SK-N-SH (cell line): ENCODE measurements at regions not wholly inside any gene's neighbourhood (a gene's known extent, or its start where the extent isn't known, plus 50 kb on each side); places are given as distances from the start of the nearest gene placed in this dataset.

Experiments used
- CTCF ChIA-PET: fragments of 300-600, 350-600 bp; formaldehyde crosslinking; extraction: SDS; loops from one replicate; lab custom pipeline; 2021; lab: Yijun Ruan, JAX
- POLR2A ChIA-PET: fragments of 350-600 bp; sonication (Branson Sonifier 250); formaldehyde crosslinking; extraction: SDS; loops from one replicate; lab custom pipeline; 2020; ENCODE audit warnings: antibody characterized with exemption, inconsistent platforms; lab: Yijun Ruan, JAX
- DNase-seq: peaks from one replicate; pipeline ENCODE4 v3.0.0; 2012
- H2AFZ ChIP-seq: fragments of 200-600 bp; sonication (generic); 2 replicates; pipeline ENCODE4 v1.8.1; 2016; ENCODE audit warnings: antibody characterized with exemption, mild to moderate bottlenecking, low read depth
- H3F3A ChIP-seq: fragments of 200-600 bp; sonication (generic); replicated peaks from 2 replicates; pipeline ENCODE3; 2016; ENCODE audit warnings: antibody characterized with exemption, mild to moderate bottlenecking; ENCODE audit not compliant: insufficient read depth
- H3K27ac ChIP-seq, 2 experiments: fragments of 200-500 bp in 1 of 2; fragments of 200-600 bp in 1 of 2; sonication (Bioruptor generic) in 1 of 2; sonication (generic), shearing (Covaris generic) in 1 of 2; 2 replicates each; pipeline versions ENCODE4 v1.5.1 to v1.6.1; 2014 to 2016; ENCODE audit warnings: low read depth in 2 of 2, inconsistent platforms in 1 of 2, low read length in 1 of 2, mild to moderate bottlenecking in 1 of 2, mixed read lengths in 1 of 2
- H3K27me3 ChIP-seq: fragments of 200-600 bp; sonication (generic), shearing (Covaris generic); 2 replicates; pipeline ENCODE4 v1.6.1; 2016; ENCODE audit warnings: mixed run types; ENCODE audit not compliant: insufficient read depth
- H3K36me3 ChIP-seq, 2 experiments: fragments of 200-500 bp in 1 of 2; fragments of 200-600 bp in 1 of 2; sonication (Bioruptor generic) in 1 of 2; sonication (generic) in 1 of 2; replicated peaks in 1 of 2; 2 replicates each; pipeline versions ENCODE3 to v1.5.1; 2014 to 2016; ENCODE audit warnings: low read length in 1 of 2, mild to moderate bottlenecking in 1 of 2; ENCODE audit not compliant: insufficient read depth in 2 of 2, control insufficient read depth in 1 of 2
- H3K4me1 ChIP-seq, 2 experiments: fragments of 200-500 bp in 1 of 2; fragments of 200-600 bp in 1 of 2; sonication (Bioruptor generic) in 1 of 2; sonication (generic), shearing (Covaris generic) in 1 of 2; 2 replicates each; pipeline versions ENCODE4 v1.5.1 to v1.6.1; 2014 to 2016; ENCODE audit warnings: low read depth in 1 of 2, low read length in 1 of 2, mixed run types in 1 of 2; ENCODE audit not compliant: insufficient read depth in 2 of 2, control insufficient read depth in 1 of 2
- H3K4me2 ChIP-seq: fragments of 200-600 bp; sonication (generic), shearing (Covaris generic); 2 replicates; pipeline ENCODE4 v1.6.1; 2017; ENCODE audit warnings: mixed run types
- H3K4me3 ChIP-seq, 2 experiments: fragments of 200-500 bp in 1 of 2; fragments of 200-600 bp in 1 of 2; sonication (Bioruptor generic) in 1 of 2; sonication (generic), shearing (Covaris generic) in 1 of 2; 2 replicates each; pipeline versions ENCODE4 v1.5.1 to v1.8.1; 2014 to 2016; ENCODE audit warnings: low read depth in 2 of 2, inconsistent platforms in 1 of 2, low read length in 1 of 2, mild to moderate bottlenecking in 1 of 2, mixed read lengths in 1 of 2, moderate library complexity in 1 of 2
- H3K79me2 ChIP-seq: fragments of 200-600 bp; sonication (generic); 2 replicates; pipeline ENCODE4 v1.8.1; 2017; ENCODE audit warnings: mild to moderate bottlenecking; ENCODE audit not compliant: insufficient read depth
- H3K9ac ChIP-seq: fragments of 200-600 bp; sonication (generic); 2 replicates; pipeline ENCODE4 v1.6.1; 2017; ENCODE audit warnings: mixed run types
- H3K9me2 ChIP-seq: fragments of 200-600 bp; sonication (generic); 2 replicates; pipeline ENCODE4 v1.6.1; 2017; ENCODE audit warnings: mixed run types
- H3K9me3 ChIP-seq: fragments of 200-600 bp; sonication (generic); 2 replicates; pipeline ENCODE4 v1.6.1; 2017; ENCODE audit warnings: mixed run types, mild to moderate bottlenecking, moderate library complexity
- H4K20me1 ChIP-seq: fragments of 200-600 bp; sonication (generic); 2 replicates; pipeline ENCODE4 v1.6.1; 2017; ENCODE audit warnings: mild to moderate bottlenecking, mixed run types; ENCODE audit not compliant: insufficient read depth
- ELF1 ChIP-seq: IDR thresholded peaks from 2 replicates; pipeline ENCODE4 v1.4.0; 2012
- EZH2phosphoT487 ChIP-seq: fragments of 200-600 bp; sonication (generic); IDR thresholded peaks from 2 replicates; pipeline ENCODE4 v1.6.1; 2017; ENCODE audit warnings: low read depth, mixed run types, mild to moderate bottlenecking, antibody characterized with exemption, moderate library complexity, borderline replicate concordance
- FOSL2 ChIP-seq: IDR thresholded peaks from 2 replicates; pipeline ENCODE4 v1.4.0; 2012; ENCODE audit warnings: low read depth, mild to moderate bottlenecking, moderate library complexity, borderline replicate concordance
- FOXM1 ChIP-seq: IDR thresholded peaks from 2 replicates; pipeline ENCODE4 v1.4.0; 2012; ENCODE audit warnings: low read depth, mild to moderate bottlenecking
- IRF3 ChIP-seq: fragments of 150-350 bp; IDR thresholded peaks from 2 replicates; pipeline ENCODE4 v1.6.1; 2016; ENCODE audit warnings: mild to moderate bottlenecking, low read depth, low read length
- JUND ChIP-seq: IDR thresholded peaks from 2 replicates; pipeline ENCODE4 v1.4.0; 2012
- MEF2A ChIP-seq: IDR thresholded peaks from 2 replicates; pipeline ENCODE4 v1.4.0; 2012; ENCODE audit warnings: low read depth, borderline replicate concordance
- NFIC ChIP-seq: IDR thresholded peaks from 2 replicates; pipeline ENCODE4 v1.4.0; 2012; ENCODE audit warnings: borderline replicate concordance
- POLR2AphosphoS5 ChIP-seq: IDR thresholded peaks from 2 replicates; pipeline ENCODE4 v1.6.1; 2012; ENCODE audit warnings: low read depth, low read length
- RCOR1 ChIP-seq: fragments of 150-350 bp; IDR thresholded peaks from 2 replicates; pipeline ENCODE4 v1.6.1; 2017; ENCODE audit warnings: antibody characterized with exemption, low read length
- REST ChIP-seq: IDR thresholded peaks from 2 replicates; pipeline ENCODE4 v1.6.1; 2012; ENCODE audit warnings: mild to moderate bottlenecking, low read depth, low read length, moderate library complexity
- TAF1 ChIP-seq: IDR thresholded peaks from 2 replicates; pipeline ENCODE4 v1.6.1; 2012; ENCODE audit warnings: low read depth, mild to moderate bottlenecking, low read length, moderate library complexity, borderline replicate concordance
- TEAD4 ChIP-seq: IDR thresholded peaks from 2 replicates; pipeline ENCODE4 v1.4.0; 2012; ENCODE audit warnings: mild to moderate bottlenecking, borderline replicate concordance; ENCODE audit not compliant: insufficient read depth
- USF1 ChIP-seq: IDR thresholded peaks from 2 replicates; pipeline ENCODE4 v1.4.0; 2012; ENCODE audit warnings: low read depth, borderline replicate concordance
- USF2 ChIP-seq: fragments of 150-350 bp; IDR thresholded peaks from 2 replicates; pipeline ENCODE4 v1.6.1; 2017; ENCODE audit warnings: antibody characterized with exemption, low read length, low read depth, borderline replicate concordance
- WGBS: methylation state at CpG from one replicate; pipeline ENCODE4 v1.1.6; 2017; ENCODE audit warnings: low lambda C conversion rate; 5-methylcytosine and 5-hydroxymethylcytosine counted together

- Histone ChIP-seq H3F3A (no peaks in the 10 kb centered on the region), H3K4me3 (no peak overlapping the region), H3K27ac (no peak overlapping the region), H3K79me2 (no peaks in the 10 kb centered on the region), H4K20me1 (no peaks in the 10 kb centered on the region), H3K4me1 (no peaks in the 10 kb centered on the region), H3K27me3 (no peaks in the 10 kb centered on the region; the same call in 1 of the 2 replicates), H3K9me3 (no peaks in the 10 kb centered on the region), H3K4me2 (no peak overlapping the region), H3K9me2 (no peaks in the 10 kb centered on the region), H2AFZ (no peak overlapping the region), H3K9ac (no peak overlapping the region), H3K36me3 (no peaks in the 10 kb centered on the region)
- WGBS, result 21% methylated on average over 3 of the region's 3 CpGs
- DNase-seq, result no peak
- CTCF ChIA-PET, result interaction anchor here (0.8 kb wide), 1 partner anchor 25 kb away, joined by 3 read pairs; no protein-coding TSS in a partner anchor
- no peak for TF ChIP-seq FOXM1
- TF ChIP-seq NFIC, result no peak
- no peak for TF ChIP-seq USF1
- TF ChIP-seq RCOR1, result no peak
- no peak for TF ChIP-seq FOSL2
- TF ChIP-seq USF2, result no peak
- TF ChIP-seq REST, result no peak
- TF ChIP-seq JUND, result no peak
- no peak for TF ChIP-seq TEAD4
- TF ChIP-seq EZH2phosphoT487, result no peak
- TF ChIP-seq POLR2AphosphoS5, result no peak
- no peak for TF ChIP-seq ELF1
- no peak for TF ChIP-seq IRF3
- TF ChIP-seq TAF1, result no peak
- TF ChIP-seq MEF2A, result no peak
- POLR2A ChIA-PET, result no interaction called here
Observed at GRCh38 chr4:186957952-186958555, 234.4 kb upstream of the FAT1 start.
